Neuronal stem cell (in vitro differentiated cells): ENCODE measurements at regions not wholly inside any gene's neighbourhood (a gene's known extent, or its start where the extent isn't known, plus 50 kb on each side); places are given as distances from the start of the nearest gene placed in this dataset.

ENCODE experiments used
- DNase-seq: peaks from one replicate; pipeline ENCODE4 v3.0.0-alpha.2; 2013; ENCODE audit warnings: low spot score
- H2AFZ ChIP-seq: one replicate; pipeline ENCODE4 v1.6.1; 2013; ENCODE audit warnings: mild to moderate bottlenecking, low read length, inconsistent platforms
- H2AK5ac ChIP-seq: 2 replicates; pipeline ENCODE4 v1.6.1; 2013; ENCODE audit warnings: low read depth, mild to moderate bottlenecking, inconsistent platforms, low read length, moderate library complexity, mixed read lengths
- H2BK120ac ChIP-seq: 2 replicates; pipeline ENCODE4 v1.6.1; 2013; ENCODE audit warnings: low read depth, mild to moderate bottlenecking, inconsistent platforms, low read length, moderate library complexity, mixed read lengths
- H2BK12ac ChIP-seq: one replicate; pipeline ENCODE4 v1.6.1; 2013; ENCODE audit warnings: low read length, inconsistent platforms
- H2BK15ac ChIP-seq: 2 replicates; pipeline ENCODE4 v1.6.1; 2013; ENCODE audit warnings: mild to moderate bottlenecking, low read length, inconsistent platforms, mixed read lengths
- H2BK5ac ChIP-seq: one replicate; pipeline ENCODE4 v1.6.1; 2013; ENCODE audit warnings: inconsistent platforms, mild to moderate bottlenecking, low read length, moderate library complexity
- H3K14ac ChIP-seq: one replicate; pipeline ENCODE4 v1.6.1; 2013; ENCODE audit warnings: low read length, inconsistent platforms
- H3K18ac ChIP-seq: 2 replicates; pipeline ENCODE4 v1.6.1; 2013; ENCODE audit warnings: low read length, inconsistent platforms
- H3K23ac ChIP-seq: 2 replicates; pipeline ENCODE4 v1.6.1; 2013; ENCODE audit warnings: low read depth, mild to moderate bottlenecking, mixed read lengths, low read length, inconsistent platforms; ENCODE audit not compliant: poor library complexity
- H3K27ac ChIP-seq: replicated peaks from 3 replicates; pipeline ENCODE4 v1.5.1; 2013; ENCODE audit warnings: low read length, inconsistent platforms
- H3K27me3 ChIP-seq, 3 experiments: 2 replicates each; pipeline ENCODE4 v1.6.1; 2013; ENCODE audit warnings: low read length in 3 of 3, mild to moderate bottlenecking in 2 of 3, inconsistent platforms in 1 of 3, low read depth in 1 of 3, mixed read lengths in 1 of 3, moderate library complexity in 1 of 3; ENCODE audit not compliant: control insufficient read depth in 3 of 3, insufficient read depth in 3 of 3
- H3K36me3 ChIP-seq, 2 donors: replicated peaks in 1 of 2; 2 replicates each; pipeline ENCODE4 v1.6.1; 2013; ENCODE audit warnings: low read length in 2 of 2; ENCODE audit not compliant: control insufficient read depth in 2 of 2, insufficient read depth in 2 of 2
- H3K4ac ChIP-seq: 2 replicates; pipeline ENCODE4 v1.6.1; 2013; ENCODE audit warnings: inconsistent platforms, mild to moderate bottlenecking, low read length, moderate library complexity
- H3K4me1 ChIP-seq, 2 donors: 1 replicate in 1 of 2; 2 replicates in 1 of 2; pipeline ENCODE4 v1.6.1; 2013; ENCODE audit warnings: low read length in 2 of 2, low read depth in 1 of 2; ENCODE audit not compliant: control insufficient read depth in 2 of 2, insufficient read depth in 1 of 2
- H3K4me2 ChIP-seq: one replicate; pipeline ENCODE4 v1.6.1; 2013; ENCODE audit warnings: mild to moderate bottlenecking, low read length, inconsistent platforms; ENCODE audit not compliant: insufficient read depth, poor library complexity, severe bottlenecking
- H3K4me3 ChIP-seq, 2 donors: 2 replicates each; pipeline ENCODE4 v1.5.1; 2013; ENCODE audit warnings: low read length in 2 of 2, mild to moderate bottlenecking in 2 of 2, inconsistent platforms in 1 of 2, moderate library complexity in 1 of 2
- H3K79me1 ChIP-seq: one replicate; pipeline ENCODE4 v1.6.1; 2013; ENCODE audit warnings: low read depth, mild to moderate bottlenecking, inconsistent platforms, low read length, moderate library complexity
- H3K9ac ChIP-seq: one replicate; pipeline ENCODE4 v1.6.1; 2013; ENCODE audit warnings: mild to moderate bottlenecking, low read depth, low read length, inconsistent platforms; ENCODE audit not compliant: poor library complexity
- H3K9me3 ChIP-seq, 2 donors: replicated peaks in 1 of 2; 2 replicates each; pipeline versions ENCODE3 to v1.6.1; 2013; ENCODE audit warnings: low read length in 2 of 2, mild to moderate bottlenecking in 2 of 2, inconsistent platforms in 1 of 2, low read depth in 1 of 2, mixed read lengths in 1 of 2, moderate library complexity in 1 of 2; ENCODE audit not compliant: control insufficient read depth in 2 of 2, insufficient read depth in 1 of 2
- H4K8ac ChIP-seq: one replicate; pipeline ENCODE4 v1.6.1; 2013; ENCODE audit warnings: low read depth, mild to moderate bottlenecking, inconsistent platforms, low read length, moderate library complexity
- H4K91ac ChIP-seq: one replicate; pipeline ENCODE4 v1.6.1; 2013; ENCODE audit warnings: low read length, low read depth, mild to moderate bottlenecking, inconsistent platforms; ENCODE audit not compliant: poor library complexity
- WGBS, 2 donors: extraction: QIAGEN DNeasy Blood & Tissue Kit; methylation state at CpG; one replicate each; pipeline ENCODE4 v1.1.7; 2013; ENCODE audit warnings: missing lambda C conversion rate in 2 of 2, mixed read lengths in 1 of 2; ENCODE audit not compliant: insufficient read length in 2 of 2, insufficient replicate concordance in 1 of 2; ENCODE audit errors: extremely low coverage in 2 of 2; 5-methylcytosine and 5-hydroxymethylcytosine counted together

- Histone ChIP-seq H2AK5ac (no peak overlapping the region), H3K27ac (no peak overlapping the region), H3K9me3 (peaks cover 0 to 4% of the 10 kb centered on the region in 2 donors), H3K23ac (no peak overlapping the region), H3K18ac (no peak overlapping the region), H3K4ac (no peak overlapping the region), H2BK12ac (no peak overlapping the region), H2BK5ac (no peak overlapping the region), H3K4me2 (no peak overlapping the region), H3K4me3 (no peak overlapping the region), H3K4me1 (no peaks in the 10 kb centered on the region), H3K27me3 (no peaks in the 10 kb centered on the region), H2BK120ac (no peak overlapping the region), H3K9ac (no peak overlapping the region), H2BK15ac (no peak overlapping the region), H3K79me1 (no peaks in the 10 kb centered on the region), H4K8ac (no peak overlapping the region), H4K91ac (no peak overlapping the region), H3K14ac (no peak overlapping the region), H3K36me3 (no peaks in the 10 kb centered on the region), H2AFZ (no peak overlapping the region)
- DNase-seq, result no peak
Observed at GRCh38 chr7:114225784-114226183, 188.8 kb upstream of the FOXP2 start.

DNA sequence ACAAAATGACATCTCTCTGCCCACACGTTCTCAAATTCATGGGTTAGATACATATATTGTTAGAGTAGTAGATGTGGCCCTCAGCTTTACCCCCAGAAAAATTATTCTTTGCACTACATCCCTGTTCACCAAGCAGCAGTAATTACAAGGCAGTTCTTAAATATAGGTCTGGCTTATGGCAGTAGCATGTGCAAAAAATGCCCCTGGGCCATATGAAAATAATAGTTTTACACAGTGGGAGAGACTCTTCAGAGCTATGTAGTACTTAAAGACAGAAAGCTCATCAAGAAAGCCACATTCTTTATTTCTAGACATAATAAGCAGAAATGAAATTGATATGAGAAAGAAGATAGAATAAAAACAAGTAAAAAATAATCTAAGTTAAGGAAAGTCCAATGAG is 196.3 kb upstream of the FOXP2 start:
- Histone ChIP-seq H3K36me3 (no peaks in the 10 kb centered on the region), H3K18ac (no peak overlapping the region), H4K91ac (no peak overlapping the region), H2AK5ac (no peak overlapping the region), H3K4me3 (no peak overlapping the region), H4K8ac (no peak overlapping the region), H3K9ac (no peak overlapping the region), H3K4me1 (no peaks in the 10 kb centered on the region), H2AFZ (no peak overlapping the region), H3K27ac (no peak overlapping the region), H3K27me3 (no peaks in the 10 kb centered on the region), H3K4me2 (no peak overlapping the region), H3K23ac (no peak overlapping the region), H2BK12ac (no peak overlapping the region), H2BK15ac (no peak overlapping the region), H3K4ac (no peak overlapping the region), H3K14ac (no peak overlapping the region), H2BK120ac (no peak overlapping the region), H2BK5ac (no peak overlapping the region), H3K79me1 (no peaks in the 10 kb centered on the region), H3K9me3 (no peaks in the 10 kb centered on the region)
- no peak for DNase-seq
- WGBS, 2 donors, result no CpG with 5 or more reads among the region's 1 CpG

- Histone ChIP-seq H4K8ac (no peak overlapping the region), H3K18ac (no peak overlapping the region), H3K4me1 (no peaks in the 10 kb centered on the region), H2AK5ac (no peak overlapping the region), H2BK12ac (no peak overlapping the region), H3K79me1 (no peaks in the 10 kb centered on the region), H2BK5ac (no peak overlapping the region), H3K27ac (no peak overlapping the region), H3K4ac (no peak overlapping the region), H2BK120ac (no peak overlapping the region), H3K27me3 (no peaks in the 10 kb centered on the region), H3K9ac (no peak overlapping the region), H3K36me3 (no peaks in the 10 kb centered on the region), H3K4me3 (no peak overlapping the region), H3K4me2 (no peak overlapping the region), H2AFZ (no peak overlapping the region), H2BK15ac (no peak overlapping the region), H3K9me3 (no peaks in the 10 kb centered on the region), H4K91ac (no peak overlapping the region), H3K14ac (no peak overlapping the region), H3K23ac (no peak overlapping the region)
- no peak for DNase-seq
- WGBS, 2 donors, result no CpG with 5 or more reads among the region's 2 CpGs
Observed at GRCh38 chr7:114217026-114217806, 197.4 kb upstream of the FOXP2 start.

- Histone ChIP-seq H3K18ac (no peak overlapping the region), H3K23ac (no peak overlapping the region), H2AK5ac (no peak overlapping the region), H2BK15ac (no peak overlapping the region), H3K4ac (no peak overlapping the region), H3K14ac (no peak overlapping the region), H3K4me1 (no peaks in the 10 kb centered on the region), H3K36me3 (no peaks in the 10 kb centered on the region), H3K4me2 (no peak overlapping the region), H3K9me3 (peaks cover 0 to 4% of the 10 kb centered on the region in 2 donors), H4K91ac (no peak overlapping the region), H3K27ac (no peak overlapping the region), H3K27me3 (peaks cover 0 to 2% (median 0%) of the 10 kb centered on the region in 3 experiments), H2BK12ac (no peak overlapping the region), H3K9ac (no peak overlapping the region), H3K79me1 (no peaks in the 10 kb centered on the region), H4K8ac (no peak overlapping the region), H2BK120ac (no peak overlapping the region), H2AFZ (no peak overlapping the region), H3K4me3 (no peak overlapping the region), H2BK5ac (no peak overlapping the region)
- DNase-seq, result no peak
- no CpG with 5 or more reads among the region's 2 CpGs for WGBS, 2 donors
Observed at GRCh38 chr7:114214466-114214865, 200.1 kb upstream of the FOXP2 start.
